ENCODE measurements at regions not wholly inside any gene's neighbourhood (a gene's known extent, or its start where the extent isn't known, plus 50 kb on each side); places are given as distances from the start of the nearest gene placed in this dataset.

DNA sequence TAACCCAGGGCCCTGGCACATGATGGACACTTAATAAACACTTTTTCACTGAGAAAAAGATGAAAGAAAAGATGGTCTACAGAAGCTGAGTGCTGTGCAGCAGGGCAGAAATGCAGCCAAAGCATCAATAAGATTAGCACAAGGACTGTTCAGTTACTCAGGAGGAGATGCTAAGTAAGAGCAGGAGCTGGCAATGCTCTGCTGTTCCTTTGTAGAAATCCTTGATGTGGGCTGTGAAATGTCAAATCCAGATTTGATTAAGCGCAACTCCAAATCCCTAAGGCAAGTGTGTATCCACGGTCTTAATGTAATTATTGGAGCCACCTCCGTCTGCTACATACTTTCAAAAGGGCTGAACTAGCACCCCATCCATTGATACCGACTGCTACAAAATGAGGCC, 151.8 kb upstream of the BTG1 start:
- Histone ChIP-seq H3K4me3 (ENCODE audit: insufficient read depth in 1 of 2, low read depth in 1 of 2, low read length in 2 of 2) (peak overlapping the region in 1 of 2 experiments; percentile 57), H3K4me2 (ENCODE audit: low read length, poor library complexity, severe bottlenecking) (no peak overlapping the region), H3K9ac (ENCODE audit: low read length) (peak overlapping the region; percentile 85), H2AFZ (ENCODE audit: low read depth, low read length) (no peak overlapping the region), H4K8ac (ENCODE audit: low read length) (peak overlapping the region; percentile 29), H3K4ac (ENCODE audit: low read depth in 1 of 2, low read length in 2 of 2) (peak overlapping the region in 1 of 2 experiments; percentile 61), H3K4me1 (ENCODE audit: control insufficient read depth, insufficient read depth, low read depth, low read length) (no peaks in the 10 kb centered on the region), H3K79me1 (replicated peaks; ENCODE audit: low read length, poor library complexity, severe bottlenecking) (no peaks in the 10 kb centered on the region), H2AK5ac (ENCODE audit: low read length, severe bottlenecking) (no peak overlapping the region), H2BK120ac (ENCODE audit: low read depth, low read length) (no peak overlapping the region), H4K91ac (ENCODE audit: low read length) (no peak overlapping the region), H3K18ac (ENCODE audit: low read depth in 1 of 2, low read length in 2 of 2) (no peak overlapping the region), H3K14ac (ENCODE audit: low read length in 2 of 2) (no peak overlapping the region), H2BK5ac (ENCODE audit: low read depth, low read length, poor library complexity, severe bottlenecking) (no peak overlapping the region), H3K27me3 (ENCODE audit: control insufficient read depth in 1 of 2, insufficient read depth in 1 of 2, low read length in 2 of 2) (no peaks in the 10 kb centered on the region), H2BK15ac (ENCODE audit: low read depth, poor library complexity, severe bottlenecking) (no peak overlapping the region), H2BK12ac (ENCODE audit: low read length in 2 of 2) (no peak overlapping the region), H3K9me3 (ENCODE audit: control insufficient read depth, low read length) (no peaks in the 10 kb centered on the region), H3K36me3 (ENCODE audit: control insufficient read depth in 1 of 2, insufficient read depth in 2 of 2, low read depth in 1 of 2, low read length in 2 of 2) (no peaks in the 10 kb centered on the region), H3K27ac (ENCODE audit: low read length, poor library complexity, severe bottlenecking) (no peak overlapping the region), H3K23ac (ENCODE audit: low read length in 2 of 2) (no peak overlapping the region)
- 96% methylated on average over 4 of the region's 4 CpGs for WGBS
- no peak for DNase-seq

DNA sequence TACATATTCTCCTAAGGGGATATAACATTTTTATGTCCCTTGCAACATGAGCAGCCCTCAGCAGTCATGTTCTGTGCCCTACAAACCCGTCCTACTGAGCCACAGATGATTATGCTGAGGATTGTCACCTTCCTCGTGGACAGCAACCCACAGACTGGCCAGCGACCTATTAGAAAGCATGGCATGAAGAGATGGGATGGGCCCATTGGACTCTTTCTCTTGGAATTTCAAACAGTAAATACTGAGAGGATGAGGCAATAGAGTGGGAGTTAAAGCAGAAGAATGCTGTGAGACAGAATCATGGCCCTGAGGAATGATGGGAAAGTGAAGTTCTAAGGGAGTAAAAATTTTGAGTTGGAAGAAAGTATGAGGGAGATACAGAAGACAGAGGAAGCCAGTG, 149.9 kb upstream of the BTG1 start:
- Histone ChIP-seq H3K4me3 (ENCODE audit: insufficient read depth in 1 of 2, low read depth in 1 of 2, low read length in 2 of 2) (peak overlapping the region in 1 of 2 experiments; percentile 21), H2BK120ac (ENCODE audit: low read depth, low read length) (no peak overlapping the region), H2BK15ac (ENCODE audit: low read depth, poor library complexity, severe bottlenecking) (no peak overlapping the region), H3K9ac (ENCODE audit: low read length) (no peak overlapping the region), H3K9me3 (ENCODE audit: control insufficient read depth, low read length) (no peaks in the 10 kb centered on the region), H2AFZ (ENCODE audit: low read depth, low read length) (no peak overlapping the region), H4K91ac (ENCODE audit: low read length) (no peak overlapping the region), H4K8ac (ENCODE audit: low read length) (peak overlapping the region; percentile 37), H2AK5ac (ENCODE audit: low read length, severe bottlenecking) (no peak overlapping the region), H3K14ac (ENCODE audit: low read length in 2 of 2) (no peak overlapping the region), H3K4ac (ENCODE audit: low read depth in 1 of 2, low read length in 2 of 2) (no peak overlapping the region), H3K23ac (ENCODE audit: low read length in 2 of 2) (no peak overlapping the region), H3K27me3 (ENCODE audit: control insufficient read depth in 1 of 2, insufficient read depth in 1 of 2, low read length in 2 of 2) (no peaks in the 10 kb centered on the region), H3K36me3 (ENCODE audit: control insufficient read depth in 1 of 2, insufficient read depth in 2 of 2, low read depth in 1 of 2, low read length in 2 of 2) (no peaks in the 10 kb centered on the region), H2BK5ac (ENCODE audit: low read depth, low read length, poor library complexity, severe bottlenecking) (no peak overlapping the region), H3K4me2 (ENCODE audit: low read length, poor library complexity, severe bottlenecking) (no peak overlapping the region), H2BK12ac (ENCODE audit: low read length in 2 of 2) (no peak overlapping the region), H3K79me1 (replicated peaks; ENCODE audit: low read length, poor library complexity, severe bottlenecking) (no peaks in the 10 kb centered on the region), H3K4me1 (ENCODE audit: control insufficient read depth, insufficient read depth, low read depth, low read length) (no peaks in the 10 kb centered on the region), H3K18ac (ENCODE audit: low read depth in 1 of 2, low read length in 2 of 2) (no peak overlapping the region), H3K27ac (ENCODE audit: low read length, poor library complexity, severe bottlenecking) (no peak overlapping the region)
- WGBS = 91% methylated on average over 3 of the region's 3 CpGs
- DNase-seq = peak; percentile 44

DNA sequence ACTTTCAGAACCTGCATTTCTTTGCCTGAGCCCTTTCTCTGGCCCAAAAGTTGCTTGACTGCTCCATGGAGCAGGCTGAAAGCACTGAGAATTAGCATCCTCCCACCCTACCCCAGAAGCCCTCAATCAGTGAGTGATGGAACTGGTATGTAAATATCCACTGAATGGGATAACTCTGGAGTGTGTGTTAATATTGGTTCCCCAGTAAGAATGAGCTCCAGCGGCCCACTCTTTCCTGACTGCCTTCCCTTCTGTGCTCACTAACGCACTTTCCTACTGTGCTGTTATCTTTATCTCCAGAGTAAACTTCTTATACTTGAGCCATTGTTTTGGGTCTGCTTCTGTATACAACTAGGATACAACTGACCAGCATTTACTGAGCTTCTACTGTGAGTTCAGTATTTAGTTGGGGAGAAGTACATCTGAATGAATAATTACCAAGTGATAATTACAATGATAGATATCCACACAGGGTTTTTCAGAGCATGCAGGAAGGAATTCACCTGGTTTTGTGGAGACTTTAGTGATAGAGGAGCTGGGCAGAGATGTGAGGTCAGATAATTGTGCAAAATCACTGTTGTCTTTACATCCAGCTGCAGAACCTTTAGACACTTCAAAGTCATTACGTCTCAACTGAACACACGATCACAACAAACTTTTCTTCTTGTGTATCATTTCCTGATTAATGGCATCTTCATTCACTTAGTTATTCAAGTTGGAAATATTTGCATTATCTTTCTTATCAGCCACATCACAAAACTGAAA, 149.2 kb upstream of the BTG1 start:
- Histone ChIP-seq H2BK5ac (ENCODE audit: low read depth, low read length, poor library complexity, severe bottlenecking) (no peak overlapping the region), H4K91ac (ENCODE audit: low read length) (no peak overlapping the region), H3K4me1 (ENCODE audit: control insufficient read depth, insufficient read depth, low read depth, low read length) (no peaks in the 10 kb centered on the region), H3K27ac (ENCODE audit: low read length, poor library complexity, severe bottlenecking) (no peak overlapping the region), H2BK12ac (ENCODE audit: low read length in 2 of 2) (no peak overlapping the region), H3K79me1 (replicated peaks; ENCODE audit: low read length, poor library complexity, severe bottlenecking) (no peaks in the 10 kb centered on the region), H2AK5ac (ENCODE audit: low read length, severe bottlenecking) (no peak overlapping the region), H3K36me3 (ENCODE audit: control insufficient read depth in 1 of 2, insufficient read depth in 2 of 2, low read depth in 1 of 2, low read length in 2 of 2) (no peaks in the 10 kb centered on the region), H3K14ac (ENCODE audit: low read length in 2 of 2) (no peak overlapping the region), H4K8ac (ENCODE audit: low read length) (no peak overlapping the region), H3K9ac (ENCODE audit: low read length) (no peak overlapping the region), H2BK15ac (ENCODE audit: low read depth, poor library complexity, severe bottlenecking) (no peak overlapping the region), H2AFZ (ENCODE audit: low read depth, low read length) (no peak overlapping the region), H3K27me3 (ENCODE audit: control insufficient read depth in 1 of 2, insufficient read depth in 1 of 2, low read length in 2 of 2) (no peaks in the 10 kb centered on the region), H3K23ac (ENCODE audit: low read length in 2 of 2) (no peak overlapping the region), H3K4ac (ENCODE audit: low read depth in 1 of 2, low read length in 2 of 2) (no peak overlapping the region), H3K9me3 (ENCODE audit: control insufficient read depth, low read length) (no peaks in the 10 kb centered on the region), H3K4me3 (ENCODE audit: insufficient read depth in 1 of 2, low read depth in 1 of 2, low read length in 2 of 2) (no peak overlapping the region), H3K4me2 (ENCODE audit: low read length, poor library complexity, severe bottlenecking) (no peak overlapping the region), H3K18ac (ENCODE audit: low read depth in 1 of 2, low read length in 2 of 2) (peak overlapping the region in 1 of 2 experiments; percentile 8), H2BK120ac (ENCODE audit: low read depth, low read length) (no peak overlapping the region)
- peak; percentile 71 for DNase-seq
- 48% methylated on average over 4 of the region's 4 CpGs for WGBS

DNA sequence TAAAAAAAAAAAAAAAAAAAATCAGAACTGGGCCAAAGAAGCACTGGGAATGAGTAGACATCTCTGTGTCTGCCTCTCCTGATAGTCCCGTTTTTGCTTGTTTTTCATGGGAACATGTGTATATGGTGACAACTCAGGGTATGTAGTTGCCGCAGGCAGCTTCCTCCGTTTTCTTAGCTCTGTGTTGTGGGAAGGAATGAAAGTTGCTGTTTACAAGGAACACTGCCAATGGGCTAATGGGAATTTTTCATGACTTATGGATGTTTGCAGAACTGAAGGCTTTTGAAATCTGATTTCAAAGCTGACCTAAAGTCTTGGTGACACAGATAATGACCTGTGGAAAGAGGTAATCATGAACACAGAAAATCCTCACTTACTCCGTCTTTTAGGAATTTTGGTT, 146.4 kb upstream of the BTG1 start:
- no peak overlapping the region for H2AK5ac ChIP-seq (ENCODE audit: low read length, severe bottlenecking)
- peak; percentile 31 for DNase-seq
- H2BK12ac ChIP-seq (ENCODE audit: low read length in 2 of 2) = no peak overlapping the region
- H2BK15ac ChIP-seq (ENCODE audit: low read depth, poor library complexity, severe bottlenecking) = no peak overlapping the region
- no peak overlapping the region for H2BK120ac ChIP-seq (ENCODE audit: low read depth, low read length)
- H3K27ac ChIP-seq (ENCODE audit: low read length, poor library complexity, severe bottlenecking) = no peak overlapping the region
- H3K4me2 ChIP-seq (ENCODE audit: low read length, poor library complexity, severe bottlenecking) = no peak overlapping the region
- no peaks in the 10 kb centered on the region for H3K36me3 ChIP-seq (ENCODE audit: control insufficient read depth in 1 of 2, insufficient read depth in 2 of 2, low read depth in 1 of 2, low read length in 2 of 2)
- no peak overlapping the region for H4K91ac ChIP-seq (ENCODE audit: low read length)
- no peak overlapping the region for H3K4me3 ChIP-seq (ENCODE audit: insufficient read depth in 1 of 2, low read depth in 1 of 2, low read length in 2 of 2)
- 87% methylated on average over 4 of the region's 4 CpGs for WGBS
- no peak overlapping the region for H3K4ac ChIP-seq (ENCODE audit: low read depth in 1 of 2, low read length in 2 of 2)
- H3K4me1 ChIP-seq (ENCODE audit: control insufficient read depth, insufficient read depth, low read depth, low read length) = no peaks in the 10 kb centered on the region
- H3K14ac ChIP-seq (ENCODE audit: low read length in 2 of 2) = no peak overlapping the region
- no peaks in the 10 kb centered on the region for H3K79me1 ChIP-seq (replicated peaks; ENCODE audit: low read length, poor library complexity, severe bottlenecking)
- H3K9ac ChIP-seq (ENCODE audit: low read length) = no peak overlapping the region
- H2AFZ ChIP-seq (ENCODE audit: low read depth, low read length) = no peak overlapping the region
- no peak overlapping the region for H4K8ac ChIP-seq (ENCODE audit: low read length)
- H3K27me3 ChIP-seq (ENCODE audit: control insufficient read depth in 1 of 2, insufficient read depth in 1 of 2, low read length in 2 of 2) = no peaks in the 10 kb centered on the region
- no peak overlapping the region for H2BK5ac ChIP-seq (ENCODE audit: low read depth, low read length, poor library complexity, severe bottlenecking)
- no peak overlapping the region for H3K23ac ChIP-seq (ENCODE audit: low read length in 2 of 2)
- H3K18ac ChIP-seq (ENCODE audit: low read depth in 1 of 2, low read length in 2 of 2) = no peak overlapping the region
- H3K9me3 ChIP-seq (ENCODE audit: control insufficient read depth, low read length) = no peaks in the 10 kb centered on the region

Data from mesenchymal stem cell (in vitro differentiated cells and primary cell).